SK-N-SH treated with all-trans-retinoic acid at 6 μM for 48 hours (cell line): ENCODE measurements at regions not wholly inside any gene's neighbourhood (a gene's known extent, or its start where the extent isn't known, plus 50 kb on each side); places are given as distances from the start of the nearest gene placed in this dataset.

Experiments used
- OSR1 ChIP-seq: fragments of 250-450 bp; sonication (Bioruptor Pico); IDR thresholded peaks from 2 replicates; pipeline ENCODE4 v1.8.0; 2022; ENCODE audit warnings: moderate library complexity, mild to moderate bottlenecking, inconsistent platforms
- TSHZ2 ChIP-seq: fragments of 250-450 bp; sonication (Bioruptor Pico); IDR thresholded peaks from 2 replicates; pipeline ENCODE4 v1.5.0; 2020; ENCODE audit warnings: mild to moderate bottlenecking, moderate library complexity

- no peak for TF ChIP-seq OSR1 (CRISPR knock-in tag)
- no peak for TF ChIP-seq TSHZ2
Measured at GRCh38 chr7:25922296-25922695, 229.7 kb upstream of the NFE2L3 start.
